H9 (cell line): ENCODE measurements at regions not wholly inside any gene's neighbourhood (a gene's known extent, or its start where the extent isn't known, plus 50 kb on each side); places are given as distances from the start of the nearest gene placed in this dataset.

Source experiments
- DNase-seq: peaks from one replicate; pipeline ENCODE4 v3.0.0-alpha.2; 2017
- H2AFZ ChIP-seq: one replicate; pipeline ENCODE4 v1.6.1; 2013; ENCODE audit warnings: mild to moderate bottlenecking, low read length, control low read depth, moderate library complexity
- H2AK5ac ChIP-seq: 2 replicates; pipeline ENCODE4 v1.6.1; 2013; ENCODE audit warnings: low read length, control low read depth, mixed read lengths; ENCODE audit not compliant: insufficient read length
- H2BK120ac ChIP-seq: one replicate; pipeline ENCODE4 v1.6.1; 2013; ENCODE audit warnings: low read depth, mild to moderate bottlenecking, low read length, control low read depth, inconsistent platforms; ENCODE audit not compliant: poor library complexity, severe bottlenecking
- H2BK12ac ChIP-seq: 2 replicates; pipeline ENCODE4 v1.6.1; 2013; ENCODE audit warnings: low read length, control low read depth, mixed read lengths, low read depth; ENCODE audit not compliant: insufficient read length
- H2BK15ac ChIP-seq: 2 replicates; pipeline ENCODE4 v1.6.1; 2013; ENCODE audit warnings: low read depth, low read length, control low read depth
- H2BK20ac ChIP-seq: one replicate; pipeline ENCODE4 v1.6.1; 2013; ENCODE audit warnings: low read depth, mild to moderate bottlenecking, low read length, control low read depth, inconsistent platforms; ENCODE audit not compliant: poor library complexity, severe bottlenecking
- H2BK5ac ChIP-seq: 2 replicates; pipeline ENCODE4 v1.6.1; 2013; ENCODE audit warnings: low read length, control low read depth, mixed read lengths; ENCODE audit not compliant: insufficient read length
- H3K14ac ChIP-seq: 2 replicates; pipeline ENCODE4 v1.6.1; 2013; ENCODE audit warnings: low read length, control low read depth; ENCODE audit not compliant: insufficient read depth
- H3K18ac ChIP-seq: 2 replicates; pipeline ENCODE4 v1.6.1; 2013; ENCODE audit warnings: low read depth, mild to moderate bottlenecking, mixed read lengths, low read length, control low read depth; ENCODE audit not compliant: insufficient read length
- H3K23ac ChIP-seq: 2 replicates; pipeline ENCODE4 v1.6.1; 2013; ENCODE audit warnings: low read length, control low read depth, mixed read lengths, low read depth; ENCODE audit not compliant: insufficient read length
- H3K23me2 ChIP-seq: 2 replicates; pipeline ENCODE4 v1.6.1; 2013; ENCODE audit warnings: low read depth, mild to moderate bottlenecking, mixed read lengths, low read length, control low read depth; ENCODE audit not compliant: insufficient read length, poor library complexity, severe bottlenecking
- H3K27ac ChIP-seq: 2 replicates; pipeline ENCODE4 v1.5.1; 2013; ENCODE audit warnings: low read length, control low read depth, mixed read lengths, low read depth; ENCODE audit not compliant: insufficient read length
- H3K27me3 ChIP-seq: 2 replicates; pipeline ENCODE4 v1.6.1; 2013; ENCODE audit warnings: low read length, control low read depth, inconsistent platforms; ENCODE audit not compliant: insufficient read depth
- H3K4ac ChIP-seq: 2 replicates; pipeline ENCODE4 v1.6.1; 2013; ENCODE audit warnings: low read depth, mild to moderate bottlenecking, control low read depth, inconsistent platforms, low read length, moderate library complexity
- H3K4me1 ChIP-seq: 2 replicates; pipeline ENCODE4 v1.6.1; 2013; ENCODE audit warnings: low read length, control low read depth, inconsistent platforms; ENCODE audit not compliant: insufficient read depth
- H3K4me2 ChIP-seq: 2 replicates; pipeline ENCODE4 v1.6.1; 2013; ENCODE audit warnings: low read length, control low read depth, mixed read lengths; ENCODE audit not compliant: insufficient read length, insufficient read depth
- H3K56ac ChIP-seq: 2 replicates; pipeline ENCODE4 v1.6.1; 2013; ENCODE audit warnings: low read depth, mild to moderate bottlenecking, mixed read lengths, low read length, control low read depth; ENCODE audit not compliant: insufficient read length
- H3K79me1 ChIP-seq: 2 replicates; pipeline ENCODE4 v1.6.1; 2013; ENCODE audit warnings: low read depth, mild to moderate bottlenecking, moderate library complexity, low read length, control low read depth, inconsistent platforms; ENCODE audit not compliant: insufficient read depth, poor library complexity, severe bottlenecking
- H3K79me2 ChIP-seq: 2 replicates; pipeline ENCODE4 v1.6.1; 2013; ENCODE audit warnings: low read length, control low read depth, inconsistent platforms; ENCODE audit not compliant: insufficient read depth
- H3K9ac ChIP-seq: 2 replicates; pipeline ENCODE4 v1.6.1; 2013; ENCODE audit warnings: low read length, control low read depth, mixed read lengths; ENCODE audit not compliant: insufficient read length; ENCODE audit errors: extremely low read depth
- H3K9me3 ChIP-seq: one replicate; pipeline ENCODE4 v1.6.1; 2013; ENCODE audit warnings: low read depth, low read length, inconsistent platforms; ENCODE audit not compliant: control insufficient read depth
- H3T11ph ChIP-seq: one replicate; pipeline ENCODE4 v1.6.1; 2013; ENCODE audit warnings: mild to moderate bottlenecking, low read length, control low read depth, inconsistent platforms
- H4K20me1 ChIP-seq: one replicate; pipeline ENCODE4 v1.6.1; 2013; ENCODE audit not compliant: control insufficient read depth, insufficient read length, insufficient read depth
- H4K5ac ChIP-seq: 2 replicates; pipeline ENCODE4 v1.6.1; 2013; ENCODE audit warnings: low read depth, mild to moderate bottlenecking, mixed read lengths, low read length, control low read depth; ENCODE audit not compliant: insufficient read length
- H4K8ac ChIP-seq: replicated peaks from 2 replicates; pipeline ENCODE4 v1.6.1; 2013; ENCODE audit warnings: low read length, control low read depth, mixed read lengths, low read depth; ENCODE audit not compliant: insufficient read length
- H4K91ac ChIP-seq: 2 replicates; pipeline ENCODE4 v1.6.1; 2013; ENCODE audit warnings: low read depth, mild to moderate bottlenecking, moderate library complexity, mixed read lengths, low read length, control low read depth; ENCODE audit not compliant: insufficient read length
- H3K27ac Mint-ChIP-seq, 3 experiments: 2 replicates in 2 of 3; 3 replicates in 1 of 3; pipeline ENCODE4 v1.8.0; 2020 to 2021; ENCODE audit warnings: mixed read lengths in 3 of 3, mild to moderate bottlenecking in 1 of 3, moderate library complexity in 1 of 3
- H3K27me3 Mint-ChIP-seq: 2 replicates; pipeline ENCODE4 v1.8.0; 2021; ENCODE audit warnings: low read depth, mild to moderate bottlenecking, moderate library complexity, mixed read lengths
- H3K36me3 Mint-ChIP-seq, 3 experiments: 2 replicates in 2 of 3; 3 replicates in 1 of 3; pipeline ENCODE4 v1.8.0; 2020 to 2021; ENCODE audit warnings: low read depth in 3 of 3, mixed read lengths in 3 of 3; ENCODE audit not compliant: insufficient read depth in 1 of 3
- H3K4me1 Mint-ChIP-seq, 2 experiments: 2 replicates each; pipeline ENCODE4 v1.8.0; 2020; ENCODE audit warnings: mixed read lengths in 2 of 2
- H3K4me3 Mint-ChIP-seq, 2 experiments: 2 replicates in 1 of 2; 3 replicates in 1 of 2; pipeline ENCODE4 v1.8.0; 2020 to 2021; ENCODE audit warnings: mild to moderate bottlenecking in 2 of 2, mixed read lengths in 2 of 2, moderate library complexity in 1 of 2
- H3K9me3 Mint-ChIP-seq, 2 experiments: 2 replicates in 1 of 2; 3 replicates in 1 of 2; pipeline ENCODE4 v1.8.0; 2020; ENCODE audit warnings: mild to moderate bottlenecking in 2 of 2, mixed read lengths in 2 of 2, moderate library complexity in 1 of 2
- WGBS: extraction: QIAGEN DNeasy Blood & Tissue Kit; methylation state at CpG from one replicate; pipeline ENCODE4 v1.1.7; 2013; ENCODE audit warnings: missing lambda C conversion rate, low lambda C conversion rate, mixed read lengths; ENCODE audit not compliant: insufficient read length; ENCODE audit errors: extremely low coverage; 5-methylcytosine and 5-hydroxymethylcytosine counted together
- TF ChIP-seq, protein P1 (sequence below): fragments of 200-600 bp; sonication (generic); conservative IDR thresholded peaks from 3 replicates; pipeline ENCODE4 v1.8.0; 2021; ENCODE audit warnings: antibody characterized with exemption, mild to moderate bottlenecking

DNA sequence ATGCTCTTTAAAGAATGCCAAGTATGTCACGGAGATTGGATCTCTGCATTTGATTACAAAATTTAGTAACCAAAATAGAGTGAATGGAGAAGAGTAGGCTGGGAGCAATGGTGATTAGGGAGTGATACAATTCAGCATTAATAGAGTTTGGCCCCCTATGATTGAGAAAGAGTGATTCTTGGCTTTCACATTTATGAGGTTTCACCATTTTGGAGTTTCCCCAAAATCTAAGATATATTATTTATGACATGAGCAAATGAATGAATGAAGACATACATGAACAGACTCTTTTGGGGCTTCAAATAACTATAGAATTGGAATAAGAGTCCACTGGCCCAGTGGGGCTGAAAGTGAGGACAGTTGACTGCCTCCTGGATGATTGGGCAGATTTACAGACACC lies 255.2 kb downstream of the LPIN1 start:
- Mint-ChIP-seq H3K9me3 (peaks cover 0 to 3% of the 10 kb centered on the region in 2 experiments; a peak in 2 of 5 replicates), H3K27ac (no peak overlapping the region), H3K4me3 (no peak overlapping the region), H3K27me3 (no peaks in the 10 kb centered on the region), H3K4me1 (peaks cover 8% of the 10 kb centered on the region in 2 experiments), H3K36me3 (no peaks in the 10 kb centered on the region)
- Histone ChIP-seq H3K27ac (no peak overlapping the region), H3K23ac (no peak overlapping the region), H2BK5ac (no peak overlapping the region), H2AFZ (no peak overlapping the region), H3K23me2 (no peaks in the 10 kb centered on the region), H2AK5ac (no peak overlapping the region), H3K4me1 (no peaks in the 10 kb centered on the region), H3K27me3 (no peaks in the 10 kb centered on the region), H3K4me2 (no peak overlapping the region), H3K18ac (no peak overlapping the region), H3K79me1 (no peaks in the 10 kb centered on the region), H3T11ph (no peak overlapping the region), H2BK120ac (no peak overlapping the region), H2BK20ac (no peak overlapping the region), H2BK15ac (no peak overlapping the region), H4K5ac (no peak overlapping the region), H3K56ac (no peak overlapping the region), H3K14ac (no peak overlapping the region), H3K79me2 (no peaks in the 10 kb centered on the region), H4K91ac (no peak overlapping the region), H4K8ac (no peak overlapping the region), H3K9ac (no peak overlapping the region), H4K20me1 (no peaks in the 10 kb centered on the region), H3K9me3 (no peaks in the 10 kb centered on the region), H3K4ac (no peak overlapping the region), H2BK12ac (no peak overlapping the region)
- DNase-seq = no peak
- no CpG with 5 or more reads among the region's 1 CpG for WGBS
- TF ChIP-seq, protein P1, sequence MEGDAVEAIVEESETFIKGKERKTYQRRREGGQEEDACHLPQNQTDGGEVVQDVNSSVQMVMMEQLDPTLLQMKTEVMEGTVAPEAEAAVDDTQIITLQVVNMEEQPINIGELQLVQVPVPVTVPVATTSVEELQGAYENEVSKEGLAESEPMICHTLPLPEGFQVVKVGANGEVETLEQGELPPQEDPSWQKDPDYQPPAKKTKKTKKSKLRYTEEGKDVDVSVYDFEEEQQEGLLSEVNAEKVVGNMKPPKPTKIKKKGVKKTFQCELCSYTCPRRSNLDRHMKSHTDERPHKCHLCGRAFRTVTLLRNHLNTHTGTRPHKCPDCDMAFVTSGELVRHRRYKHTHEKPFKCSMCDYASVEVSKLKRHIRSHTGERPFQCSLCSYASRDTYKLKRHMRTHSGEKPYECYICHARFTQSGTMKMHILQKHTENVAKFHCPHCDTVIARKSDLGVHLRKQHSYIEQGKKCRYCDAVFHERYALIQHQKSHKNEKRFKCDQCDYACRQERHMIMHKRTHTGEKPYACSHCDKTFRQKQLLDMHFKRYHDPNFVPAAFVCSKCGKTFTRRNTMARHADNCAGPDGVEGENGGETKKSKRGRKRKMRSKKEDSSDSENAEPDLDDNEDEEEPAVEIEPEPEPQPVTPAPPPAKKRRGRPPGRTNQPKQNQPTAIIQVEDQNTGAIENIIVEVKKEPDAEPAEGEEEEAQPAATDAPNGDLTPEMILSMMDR = no peak
